HG03342 (cell line): ENCODE measurements at regions not wholly inside any gene's neighbourhood (a gene's known extent, or its start where the extent isn't known, plus 50 kb on each side); places are given as distances from the start of the nearest gene placed in this dataset.
"Not testable (repeated sequence)": the region's sequence is repeated elsewhere in the genome, so short reads cannot be mapped to it uniquely, and the experiment has no call there.

Source experiments
- ATAC-seq: cut with Tn5 transposase; IDR thresholded peaks from one replicate; pipeline ENCODE4 v1.9.1; 2021; ENCODE audit warnings: mild to moderate bottlenecking, moderate library complexity; ENCODE audit not compliant: unreplicated experiment

DNA sequence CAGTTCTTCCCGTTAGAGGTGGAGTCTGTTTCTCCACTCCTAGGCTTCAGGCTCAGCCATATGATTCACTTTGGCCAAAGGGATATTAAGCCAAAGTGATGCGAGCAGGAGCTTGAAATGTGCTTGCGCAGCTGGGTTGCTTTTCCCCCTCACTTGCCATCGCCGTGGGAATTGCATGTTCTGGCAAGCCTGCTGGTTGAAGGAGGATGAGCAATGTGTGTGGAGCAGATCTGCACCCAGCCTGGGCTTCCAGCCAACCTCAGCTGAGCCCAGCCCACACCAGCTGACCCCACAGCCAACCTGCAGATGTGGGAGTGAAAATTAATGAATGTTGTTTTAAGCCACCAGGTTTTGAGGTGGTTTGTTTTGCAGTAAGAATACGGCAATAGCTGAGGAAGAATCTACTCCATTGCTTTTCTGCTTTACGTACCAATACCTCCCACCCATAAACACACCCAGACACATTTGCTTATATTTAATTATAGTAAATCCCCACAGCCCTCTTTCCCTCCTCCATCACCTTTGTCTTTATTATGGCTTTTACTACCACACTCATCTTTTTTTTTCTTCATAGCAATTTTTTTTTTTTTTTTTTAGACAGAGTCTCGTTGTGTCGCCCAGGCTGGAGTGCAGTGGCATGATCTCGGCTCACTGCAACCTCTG is 132.8 kb upstream of the FUNDC1 start:
- ATAC-seq = no peak

DNA sequence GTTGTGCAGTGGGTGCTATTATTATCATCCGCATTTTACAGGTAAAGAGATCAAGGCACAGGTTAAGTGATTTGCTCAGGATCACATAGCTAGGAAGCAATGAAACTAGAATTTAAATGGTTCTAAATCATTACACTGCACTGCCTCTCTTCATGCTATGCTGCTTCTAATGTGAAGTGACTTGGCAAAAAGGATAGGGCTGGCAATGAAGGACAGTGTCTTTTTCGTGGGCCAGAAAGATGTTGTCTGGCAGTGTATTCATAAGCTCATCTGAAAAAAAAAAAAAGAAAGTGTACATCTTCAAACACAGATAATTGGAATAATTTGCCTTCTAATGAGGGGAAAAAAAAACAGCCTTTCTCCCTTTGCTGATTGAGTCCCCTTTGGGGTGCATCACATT is 132.2 kb upstream of the FUNDC1 start:
- ATAC-seq = no peak

DNA sequence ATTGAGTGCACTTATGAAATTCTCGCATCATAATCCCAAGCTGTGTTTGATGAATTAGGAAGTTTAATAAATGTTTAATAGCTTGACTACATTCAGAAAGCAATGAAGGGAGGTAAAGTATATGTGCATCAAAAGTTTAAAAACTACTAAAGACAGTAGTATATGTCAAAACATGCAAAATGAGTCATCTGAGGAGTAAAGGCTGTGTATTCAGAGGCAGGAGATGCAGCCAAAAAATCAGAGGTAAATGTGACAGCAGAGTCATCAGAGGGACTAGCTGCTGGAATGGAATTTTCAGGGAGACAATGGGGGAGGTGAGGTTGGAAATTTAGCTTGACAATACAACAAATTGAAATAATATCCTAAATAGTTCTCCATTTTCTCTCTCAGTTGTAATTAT is 127.0 kb upstream of the FUNDC1 start:
- no peak for ATAC-seq

DNA sequence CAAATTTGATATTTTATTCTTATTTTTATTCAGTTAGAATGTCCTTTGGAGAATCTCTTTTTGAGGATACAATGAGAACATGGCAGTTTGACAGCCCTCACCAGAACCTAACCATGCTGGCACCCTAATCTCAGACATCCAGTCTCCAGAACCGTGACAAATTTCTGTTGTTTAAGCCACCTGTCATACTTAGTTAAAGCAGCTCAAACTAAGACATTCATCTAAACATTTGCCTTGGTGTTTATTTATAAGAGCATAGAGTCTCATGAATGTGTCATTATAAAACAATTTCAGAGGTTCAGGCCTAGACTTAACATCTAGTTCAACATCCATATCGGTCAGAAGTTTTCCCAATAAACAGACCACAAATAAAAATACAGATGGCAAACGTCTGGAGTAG is 125.1 kb upstream of the FUNDC1 start:
- no peak for ATAC-seq

DNA sequence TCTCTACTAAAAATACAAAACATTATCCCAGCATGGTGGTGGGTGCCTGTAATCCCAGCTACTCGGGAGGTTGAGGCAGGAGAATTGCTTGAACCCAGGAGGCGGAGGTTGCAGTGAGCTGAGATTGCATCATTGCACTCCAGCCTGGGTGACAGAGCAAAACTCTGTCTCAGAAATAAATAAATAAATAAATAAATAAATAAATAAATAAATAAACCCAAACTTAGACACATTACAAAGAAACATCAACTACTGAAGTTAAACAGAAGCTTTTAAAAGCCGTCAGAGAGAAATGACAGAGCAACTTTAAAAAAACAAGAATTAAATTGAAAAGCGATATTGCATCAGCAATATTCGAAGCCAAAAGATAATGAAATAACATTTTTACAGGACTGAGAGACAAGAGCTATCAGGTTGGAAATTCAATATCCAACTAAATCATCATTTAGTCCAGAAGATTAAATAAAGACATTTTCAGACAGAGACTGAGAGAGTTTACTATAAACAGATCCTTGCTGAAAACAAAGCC is 115.1 kb upstream of the FUNDC1 start:
- not testable (repeated sequence) for ATAC-seq

DNA sequence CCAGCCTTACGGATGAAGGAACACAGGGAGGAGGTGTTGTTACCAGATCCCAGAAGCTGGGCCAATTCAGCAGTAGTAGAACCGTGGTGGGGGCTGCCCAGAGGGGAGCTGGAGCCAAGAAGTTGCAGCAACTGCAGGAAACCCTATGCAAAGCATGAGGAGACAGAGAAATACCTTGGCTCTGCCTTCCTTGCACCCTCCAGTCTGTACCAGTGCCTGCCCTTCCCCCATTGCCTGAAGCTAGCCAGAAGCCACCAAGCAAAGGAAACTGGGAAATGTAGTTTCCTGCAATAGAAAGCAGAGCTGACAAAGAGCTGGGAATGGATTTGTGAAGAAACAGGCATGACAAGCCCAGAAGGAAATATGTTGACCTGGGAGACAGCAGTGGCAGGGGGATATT is 108.7 kb upstream of the FUNDC1 start:
- ATAC-seq = no peak

DNA sequence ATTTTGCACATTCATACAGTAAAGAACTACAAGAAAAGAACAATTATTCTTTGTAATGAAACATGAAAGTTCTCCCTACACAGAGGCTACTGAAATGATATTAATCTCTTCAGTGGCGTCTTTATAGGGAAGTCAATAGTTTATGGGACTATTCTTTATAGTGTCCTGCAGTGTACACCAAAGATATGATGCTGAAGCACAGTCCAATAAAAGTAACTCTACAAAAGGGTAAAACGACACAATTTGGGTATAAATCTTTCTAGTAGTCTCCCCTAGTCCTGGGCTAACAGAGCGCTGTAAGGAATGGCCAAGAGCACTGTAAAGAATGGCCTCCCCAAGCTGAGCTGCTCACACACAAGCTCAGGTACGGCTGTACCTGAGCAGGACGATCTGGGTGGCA is 101.1 kb upstream of the FUNDC1 start:
- ATAC-seq = no peak

DNA sequence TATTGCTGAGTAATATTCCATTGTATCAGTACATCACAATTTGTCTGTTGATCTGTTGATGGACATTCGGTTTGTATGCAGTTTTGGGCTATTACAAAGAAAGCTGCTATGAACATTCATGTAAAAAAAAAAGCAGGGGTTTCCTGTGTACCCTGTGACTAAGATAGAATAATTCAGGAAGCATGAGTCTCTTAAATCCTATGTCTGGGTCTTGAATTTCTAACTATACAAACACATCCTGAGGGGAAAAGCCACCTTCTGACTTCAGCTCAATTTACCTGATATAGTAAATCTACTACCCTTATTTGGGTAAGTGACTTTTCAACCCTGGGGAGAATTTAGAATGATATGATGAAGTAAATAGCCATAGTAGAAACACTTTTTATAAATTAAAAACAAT is 94.6 kb upstream of the FUNDC1 start:
- no peak for ATAC-seq

DNA sequence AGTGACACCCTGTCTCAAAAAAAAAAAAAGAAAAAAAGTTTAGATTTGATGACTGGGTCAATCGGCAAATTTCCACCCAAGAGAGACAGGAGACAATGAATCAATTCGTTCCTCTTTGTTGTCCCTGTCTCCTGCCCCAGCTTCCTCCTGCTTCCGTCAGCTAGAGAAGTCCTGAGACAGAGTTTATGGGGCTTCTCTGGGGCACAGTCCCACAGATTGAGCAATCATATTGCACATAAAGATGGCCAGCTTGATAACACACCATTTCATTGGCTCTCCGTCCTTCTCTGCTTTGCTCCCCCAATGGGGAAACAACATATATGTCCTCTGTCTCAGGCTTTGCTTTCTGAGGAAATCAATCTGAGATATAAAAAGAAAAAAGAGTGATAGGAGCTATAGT is 78.4 kb upstream of the FUNDC1 start:
- no peak for ATAC-seq

DNA sequence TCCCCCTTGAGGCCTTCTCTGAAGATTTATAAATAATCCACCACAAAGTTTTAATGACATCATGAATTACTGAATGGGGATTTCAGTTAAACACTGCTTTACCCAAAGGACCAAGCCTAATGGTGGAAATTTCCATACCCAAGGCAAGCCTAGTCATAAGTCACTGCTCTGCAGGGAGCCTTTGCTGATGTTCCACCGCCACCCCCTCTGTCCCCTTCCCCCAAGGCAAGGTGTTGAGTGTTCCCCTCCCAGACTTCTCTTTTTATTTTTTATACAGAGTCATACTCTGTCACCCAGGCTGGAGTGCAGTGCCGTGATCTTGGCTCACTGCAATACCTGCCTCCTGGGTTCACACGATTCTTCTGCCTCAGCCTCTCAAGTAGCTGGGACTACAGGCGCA is 76.4 kb upstream of the FUNDC1 start:
- no peak for ATAC-seq

DNA sequence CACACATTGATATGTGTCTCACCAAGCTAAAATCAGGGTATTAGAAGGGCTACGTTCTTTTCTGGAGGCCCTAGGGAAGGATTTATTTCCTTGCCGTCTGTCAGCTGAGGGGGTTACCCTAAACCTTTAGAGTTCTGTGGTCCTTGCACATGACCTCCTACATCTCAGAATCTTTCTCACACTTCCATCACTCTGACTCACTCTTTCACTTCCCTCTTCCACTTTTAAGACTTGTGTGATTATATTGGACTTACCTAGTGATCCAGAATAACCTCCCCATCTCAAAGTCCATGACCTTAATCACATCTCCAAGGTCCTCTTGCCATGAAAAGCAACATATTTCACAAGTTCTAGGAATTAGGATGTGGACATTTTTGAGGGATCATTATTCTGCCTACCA is 53.6 kb upstream of the FUNDC1 start:
- peak; percentile 99 for ATAC-seq
